Neural crest cell (in vitro differentiated cells): ENCODE measurements at regions not wholly inside any gene's neighbourhood (a gene's known extent, or its start where the extent isn't known, plus 50 kb on each side); places are given as distances from the start of the nearest gene placed in this dataset.

ENCODE experiments used
- DNase-seq: peaks from one replicate; pipeline ENCODE4 v3.0.0; 2021; ENCODE audit warnings: low read depth, mixed read lengths, low spot score
- H3K27ac Mint-ChIP-seq: one replicate; pipeline ENCODE4 v1.8.0; 2021; ENCODE audit warnings: mild to moderate bottlenecking, mixed read lengths; ENCODE audit not compliant: unreplicated experiment
- H3K27me3 Mint-ChIP-seq: 2 replicates; pipeline ENCODE4 v1.8.0; 2021; ENCODE audit warnings: low read depth, mild to moderate bottlenecking, mixed read lengths
- H3K36me3 Mint-ChIP-seq: 2 replicates; pipeline ENCODE4 v1.8.0; 2021; ENCODE audit warnings: low read depth, mild to moderate bottlenecking, mixed read lengths
- H3K4me1 Mint-ChIP-seq: 2 replicates; pipeline ENCODE4 v1.8.0; 2021; ENCODE audit warnings: mixed read lengths
- H3K4me3 Mint-ChIP-seq: one replicate; pipeline ENCODE4 v1.8.0; 2021; ENCODE audit warnings: mild to moderate bottlenecking, mixed read lengths
- H3K9me3 Mint-ChIP-seq: 2 replicates; pipeline ENCODE4 v1.8.0; 2021; ENCODE audit warnings: mixed read lengths
- CTCF ChIP-seq: fragments of 200-600 bp; sonication (generic); conservative IDR thresholded peaks from 2 replicates; pipeline ENCODE4 v1.5.0; 2021; ENCODE audit warnings: antibody characterized with exemption, mild to moderate bottlenecking

DNA sequence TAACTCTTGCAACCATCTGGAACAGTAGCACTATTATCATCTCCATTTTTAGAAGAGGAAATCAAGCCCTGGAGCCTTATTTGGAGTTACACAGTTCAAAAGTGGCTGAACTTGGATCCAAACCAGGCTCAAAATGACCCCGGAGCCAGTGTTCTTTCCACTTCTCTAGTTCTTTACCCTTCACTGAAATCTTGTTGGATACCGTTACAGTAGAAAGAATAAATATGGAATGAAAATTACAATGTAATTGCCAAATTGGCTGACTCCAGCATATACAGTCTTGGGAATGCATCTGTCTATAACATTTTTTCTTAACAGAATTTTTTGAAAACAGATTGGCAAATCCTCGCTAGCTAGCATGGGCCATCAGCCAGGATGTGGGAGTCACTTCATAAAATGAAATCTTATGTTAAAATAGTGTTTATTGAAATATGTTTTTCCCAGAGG lies 261.4 kb downstream of the CTH start:
- no peaks in the 10 kb centered on the region for H3K9me3 Mint-ChIP-seq
- no peaks in the 10 kb centered on the region for H3K36me3 Mint-ChIP-seq
- TF ChIP-seq CTCF = no peak
- H3K4me1 Mint-ChIP-seq = no peaks in the 10 kb centered on the region
- no peak for DNase-seq
- no peak overlapping the region for H3K4me3 Mint-ChIP-seq
- no peak overlapping the region for H3K27ac Mint-ChIP-seq
- peaks cover 3% of the 10 kb centered on the region for H3K27me3 Mint-ChIP-seq

DNA sequence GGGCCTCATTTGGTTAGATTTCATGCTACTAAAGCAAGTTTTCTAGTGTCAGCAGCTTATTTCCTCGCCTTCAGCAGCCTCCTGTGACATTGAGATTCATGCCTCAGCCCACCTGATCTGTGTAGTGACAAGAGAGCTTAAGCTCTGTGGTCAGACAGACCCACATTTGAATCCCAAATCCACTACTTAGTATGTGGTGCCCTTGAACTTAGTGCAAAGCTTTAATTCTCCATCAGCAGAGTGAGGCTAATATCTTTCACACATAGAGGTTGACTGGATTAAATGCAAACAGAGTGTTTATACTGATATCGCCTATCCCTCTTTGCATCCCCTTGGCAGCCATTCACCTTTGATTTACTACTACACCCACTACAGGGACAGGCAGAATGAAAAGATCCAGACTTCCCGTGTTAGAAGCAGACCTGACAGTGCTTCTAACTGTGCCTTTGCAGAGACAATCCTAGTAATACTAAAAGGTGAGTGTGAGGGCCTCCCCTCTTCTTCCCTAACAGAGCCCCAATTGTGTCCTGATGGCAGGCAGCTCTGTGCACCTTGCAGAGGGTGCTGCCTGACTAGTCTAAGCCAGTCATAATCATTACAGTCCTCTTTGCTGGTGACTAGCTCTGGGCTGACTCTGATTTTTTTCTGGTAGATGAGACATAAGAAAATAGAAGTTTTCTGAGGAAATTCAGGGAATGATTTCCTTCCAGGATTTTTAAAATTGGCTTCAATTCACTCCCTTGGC lies 264.0 kb downstream of the CTH start:
- Mint-ChIP-seq H3K4me1 (no peaks in the 10 kb centered on the region), H3K9me3 (no peaks in the 10 kb centered on the region), H3K4me3 (no peak overlapping the region), H3K36me3 (no peaks in the 10 kb centered on the region), H3K27me3 (peaks cover 5% of the 10 kb centered on the region), H3K27ac (no peak overlapping the region)
- DNase-seq = no peak
- TF ChIP-seq CTCF = no peak

DNA sequence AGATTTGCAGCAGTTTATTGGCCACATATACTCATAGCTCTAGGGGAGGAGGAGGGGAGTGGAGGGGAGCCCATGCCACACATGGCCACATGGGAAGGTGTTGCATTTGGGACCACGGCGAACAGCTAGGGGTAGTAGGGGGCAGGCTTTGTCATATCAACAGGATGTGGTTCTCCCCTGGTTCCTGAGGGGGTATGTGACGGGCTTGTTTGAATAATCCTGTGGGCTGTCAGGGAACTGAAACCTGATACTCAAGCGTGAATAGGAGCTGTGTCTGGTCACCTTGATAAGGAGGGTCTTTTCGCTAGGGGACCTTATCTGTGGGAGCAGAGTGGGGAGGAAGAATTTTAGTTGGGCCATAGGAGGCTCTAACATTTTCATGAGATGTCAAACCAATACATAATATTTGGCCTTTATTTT lies 264.7 kb downstream of the CTH start:
- H3K9me3 Mint-ChIP-seq = no peaks in the 10 kb centered on the region
- no peaks in the 10 kb centered on the region for H3K4me1 Mint-ChIP-seq
- H3K4me3 Mint-ChIP-seq = no peak overlapping the region
- TF ChIP-seq CTCF = no peak
- H3K27ac Mint-ChIP-seq = no peak overlapping the region
- peaks cover 5% of the 10 kb centered on the region for H3K27me3 Mint-ChIP-seq
- DNase-seq = no peak
- H3K36me3 Mint-ChIP-seq = no peaks in the 10 kb centered on the region

DNA sequence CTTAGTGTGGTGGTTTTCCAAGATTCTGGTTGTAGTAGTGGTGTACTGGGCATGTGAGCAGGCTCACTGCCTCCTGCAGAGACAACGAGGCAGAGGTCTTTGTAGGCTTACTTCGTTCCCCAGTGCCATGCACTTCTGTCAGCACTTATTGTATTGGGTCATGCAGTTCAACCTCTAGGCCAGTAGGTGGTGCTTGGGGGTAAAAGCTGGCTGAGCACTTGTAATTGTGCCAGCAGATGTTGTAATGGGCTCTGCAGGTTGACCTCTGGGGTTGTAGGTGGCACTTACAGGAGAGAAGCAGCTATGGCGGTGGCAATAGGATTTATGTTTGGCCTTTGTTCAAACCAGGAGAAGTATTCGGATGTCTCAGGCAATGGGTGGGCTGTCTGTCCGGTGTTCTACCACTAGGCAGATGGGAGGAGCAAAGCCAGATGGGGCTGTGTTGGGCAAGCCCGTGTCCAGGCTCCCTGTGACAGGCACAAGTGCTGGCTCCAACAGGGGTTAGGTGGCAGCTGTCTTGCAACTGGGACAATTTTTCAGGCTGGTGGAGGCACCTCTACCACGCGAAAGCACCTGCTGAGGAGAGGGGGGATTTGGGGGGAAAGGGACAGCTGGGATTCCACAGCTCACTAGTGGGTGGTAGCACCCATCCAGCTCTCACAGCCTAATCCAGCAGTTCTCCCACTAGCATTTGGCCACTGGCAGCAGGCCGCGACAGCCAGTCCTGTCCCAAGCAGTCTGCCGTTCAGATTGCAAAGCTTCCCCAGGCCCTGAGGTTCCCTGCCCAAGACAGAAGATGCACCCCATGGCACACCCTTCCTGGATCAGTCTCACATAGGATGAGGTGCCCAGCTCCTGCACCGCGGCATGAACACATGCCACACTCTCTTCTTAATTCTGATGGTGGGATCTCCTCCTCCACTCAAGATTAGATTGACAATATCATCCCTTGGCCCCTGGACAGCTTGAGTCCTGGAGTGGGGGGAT lies 274.5 kb downstream of the CTH start:
- TF ChIP-seq CTCF = peak; percentile 76
- peak; percentile 27 for DNase-seq
- H3K27ac Mint-ChIP-seq = no peak overlapping the region
- no peaks in the 10 kb centered on the region for H3K36me3 Mint-ChIP-seq
- H3K4me1 Mint-ChIP-seq = no peaks in the 10 kb centered on the region
- peaks cover 22% of the 10 kb centered on the region for H3K27me3 Mint-ChIP-seq
- peaks cover 7% of the 10 kb centered on the region for H3K9me3 Mint-ChIP-seq
- H3K4me3 Mint-ChIP-seq = no peak overlapping the region

GRCh38 chr1:70688580-70688979 lies 277.5 kb downstream of the CTH start:
- H3K27ac Mint-ChIP-seq = no peak overlapping the region
- no peak for DNase-seq

More at GRCh38 chr1:70688580-70688979, 277.5 kb downstream of the CTH start:
- peaks cover 4% of the 10 kb centered on the region for H3K9me3 Mint-ChIP-seq
- no peaks in the 10 kb centered on the region for H3K4me1 Mint-ChIP-seq
- no peak for TF ChIP-seq CTCF
- H3K27me3 Mint-ChIP-seq = peaks cover 23% of the 10 kb centered on the region
- no peak overlapping the region for H3K4me3 Mint-ChIP-seq
- H3K36me3 Mint-ChIP-seq = no peaks in the 10 kb centered on the region
